ENCODE measurements at regions not wholly inside any gene's neighbourhood (a gene's known extent, or its start where the extent isn't known, plus 50 kb on each side); places are given as distances from the start of the nearest gene placed in this dataset.

- TF ChIP-seq, protein P1, sequence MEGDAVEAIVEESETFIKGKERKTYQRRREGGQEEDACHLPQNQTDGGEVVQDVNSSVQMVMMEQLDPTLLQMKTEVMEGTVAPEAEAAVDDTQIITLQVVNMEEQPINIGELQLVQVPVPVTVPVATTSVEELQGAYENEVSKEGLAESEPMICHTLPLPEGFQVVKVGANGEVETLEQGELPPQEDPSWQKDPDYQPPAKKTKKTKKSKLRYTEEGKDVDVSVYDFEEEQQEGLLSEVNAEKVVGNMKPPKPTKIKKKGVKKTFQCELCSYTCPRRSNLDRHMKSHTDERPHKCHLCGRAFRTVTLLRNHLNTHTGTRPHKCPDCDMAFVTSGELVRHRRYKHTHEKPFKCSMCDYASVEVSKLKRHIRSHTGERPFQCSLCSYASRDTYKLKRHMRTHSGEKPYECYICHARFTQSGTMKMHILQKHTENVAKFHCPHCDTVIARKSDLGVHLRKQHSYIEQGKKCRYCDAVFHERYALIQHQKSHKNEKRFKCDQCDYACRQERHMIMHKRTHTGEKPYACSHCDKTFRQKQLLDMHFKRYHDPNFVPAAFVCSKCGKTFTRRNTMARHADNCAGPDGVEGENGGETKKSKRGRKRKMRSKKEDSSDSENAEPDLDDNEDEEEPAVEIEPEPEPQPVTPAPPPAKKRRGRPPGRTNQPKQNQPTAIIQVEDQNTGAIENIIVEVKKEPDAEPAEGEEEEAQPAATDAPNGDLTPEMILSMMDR (IDR thresholded peaks at IDR 0.05; ENCODE audit: low read depth, low read length, poor library complexity, severe bottlenecking): no peak
- TF ChIP-seq EZH2phosphoT487 (IDR thresholded peaks at IDR 0.05; ENCODE audit: borderline replicate concordance, low read length): no peak
Measured at GRCh38 chr20:47445291-47445690, 56.4 kb upstream of the NCOA3 start.

All from DOHH2 (cell line).